Neuronal stem cell (in vitro differentiated cells): ENCODE measurements at regions not wholly inside any gene's neighbourhood (a gene's known extent, or its start where the extent isn't known, plus 50 kb on each side); places are given as distances from the start of the nearest gene placed in this dataset.

ENCODE experiments used
- DNase-seq: peaks from one replicate; pipeline ENCODE4 v3.0.0-alpha.2; 2013; ENCODE audit warnings: low spot score
- H2AFZ ChIP-seq: one replicate; pipeline ENCODE4 v1.6.1; 2013; ENCODE audit warnings: mild to moderate bottlenecking, low read length, inconsistent platforms
- H2AK5ac ChIP-seq: 2 replicates; pipeline ENCODE4 v1.6.1; 2013; ENCODE audit warnings: low read depth, mild to moderate bottlenecking, inconsistent platforms, low read length, moderate library complexity, mixed read lengths
- H2BK120ac ChIP-seq: 2 replicates; pipeline ENCODE4 v1.6.1; 2013; ENCODE audit warnings: low read depth, mild to moderate bottlenecking, inconsistent platforms, low read length, moderate library complexity, mixed read lengths
- H2BK12ac ChIP-seq: one replicate; pipeline ENCODE4 v1.6.1; 2013; ENCODE audit warnings: low read length, inconsistent platforms
- H2BK15ac ChIP-seq: 2 replicates; pipeline ENCODE4 v1.6.1; 2013; ENCODE audit warnings: mild to moderate bottlenecking, low read length, inconsistent platforms, mixed read lengths
- H2BK5ac ChIP-seq: one replicate; pipeline ENCODE4 v1.6.1; 2013; ENCODE audit warnings: inconsistent platforms, mild to moderate bottlenecking, low read length, moderate library complexity
- H3K14ac ChIP-seq: one replicate; pipeline ENCODE4 v1.6.1; 2013; ENCODE audit warnings: low read length, inconsistent platforms
- H3K18ac ChIP-seq: 2 replicates; pipeline ENCODE4 v1.6.1; 2013; ENCODE audit warnings: low read length, inconsistent platforms
- H3K23ac ChIP-seq: 2 replicates; pipeline ENCODE4 v1.6.1; 2013; ENCODE audit warnings: low read depth, mild to moderate bottlenecking, mixed read lengths, low read length, inconsistent platforms; ENCODE audit not compliant: poor library complexity
- H3K27ac ChIP-seq: replicated peaks from 3 replicates; pipeline ENCODE4 v1.5.1; 2013; ENCODE audit warnings: low read length, inconsistent platforms
- H3K27me3 ChIP-seq, 3 experiments: 2 replicates each; pipeline ENCODE4 v1.6.1; 2013; ENCODE audit warnings: low read length in 3 of 3, mild to moderate bottlenecking in 2 of 3, inconsistent platforms in 1 of 3, low read depth in 1 of 3, mixed read lengths in 1 of 3, moderate library complexity in 1 of 3; ENCODE audit not compliant: control insufficient read depth in 3 of 3, insufficient read depth in 3 of 3
- H3K36me3 ChIP-seq, 2 donors: replicated peaks in 1 of 2; 2 replicates each; pipeline ENCODE4 v1.6.1; 2013; ENCODE audit warnings: low read length in 2 of 2; ENCODE audit not compliant: control insufficient read depth in 2 of 2, insufficient read depth in 2 of 2
- H3K4ac ChIP-seq: 2 replicates; pipeline ENCODE4 v1.6.1; 2013; ENCODE audit warnings: inconsistent platforms, mild to moderate bottlenecking, low read length, moderate library complexity
- H3K4me1 ChIP-seq, 2 donors: 1 replicate in 1 of 2; 2 replicates in 1 of 2; pipeline ENCODE4 v1.6.1; 2013; ENCODE audit warnings: low read length in 2 of 2, low read depth in 1 of 2; ENCODE audit not compliant: control insufficient read depth in 2 of 2, insufficient read depth in 1 of 2
- H3K4me2 ChIP-seq: one replicate; pipeline ENCODE4 v1.6.1; 2013; ENCODE audit warnings: mild to moderate bottlenecking, low read length, inconsistent platforms; ENCODE audit not compliant: insufficient read depth, poor library complexity, severe bottlenecking
- H3K4me3 ChIP-seq, 2 donors: 2 replicates each; pipeline ENCODE4 v1.5.1; 2013; ENCODE audit warnings: low read length in 2 of 2, mild to moderate bottlenecking in 2 of 2, inconsistent platforms in 1 of 2, moderate library complexity in 1 of 2
- H3K79me1 ChIP-seq: one replicate; pipeline ENCODE4 v1.6.1; 2013; ENCODE audit warnings: low read depth, mild to moderate bottlenecking, inconsistent platforms, low read length, moderate library complexity
- H3K9ac ChIP-seq: one replicate; pipeline ENCODE4 v1.6.1; 2013; ENCODE audit warnings: mild to moderate bottlenecking, low read depth, low read length, inconsistent platforms; ENCODE audit not compliant: poor library complexity
- H3K9me3 ChIP-seq, 2 donors: replicated peaks in 1 of 2; 2 replicates each; pipeline versions ENCODE3 to v1.6.1; 2013; ENCODE audit warnings: low read length in 2 of 2, mild to moderate bottlenecking in 2 of 2, inconsistent platforms in 1 of 2, low read depth in 1 of 2, mixed read lengths in 1 of 2, moderate library complexity in 1 of 2; ENCODE audit not compliant: control insufficient read depth in 2 of 2, insufficient read depth in 1 of 2
- H4K8ac ChIP-seq: one replicate; pipeline ENCODE4 v1.6.1; 2013; ENCODE audit warnings: low read depth, mild to moderate bottlenecking, inconsistent platforms, low read length, moderate library complexity
- H4K91ac ChIP-seq: one replicate; pipeline ENCODE4 v1.6.1; 2013; ENCODE audit warnings: low read length, low read depth, mild to moderate bottlenecking, inconsistent platforms; ENCODE audit not compliant: poor library complexity
- WGBS, 2 donors: extraction: QIAGEN DNeasy Blood & Tissue Kit; methylation state at CpG; one replicate each; pipeline ENCODE4 v1.1.7; 2013; ENCODE audit warnings: missing lambda C conversion rate in 2 of 2, mixed read lengths in 1 of 2; ENCODE audit not compliant: insufficient read length in 2 of 2, insufficient replicate concordance in 1 of 2; ENCODE audit errors: extremely low coverage in 2 of 2; 5-methylcytosine and 5-hydroxymethylcytosine counted together

- H3K4me1 ChIP-seq: peaks cover 3 to 8% of the 10 kb centered on the region in 2 donors
- no peak overlapping the region for H3K4me2 ChIP-seq
- H2AFZ ChIP-seq: no peak overlapping the region
- no peak overlapping the region for H2BK12ac ChIP-seq
- no peak for DNase-seq
- H2BK120ac ChIP-seq: no peak overlapping the region
- H3K4ac ChIP-seq: no peak overlapping the region
- no peaks in the 10 kb centered on the region for H3K36me3 ChIP-seq
- no peaks in the 10 kb centered on the region for H3K27me3 ChIP-seq
- no peak overlapping the region for H3K14ac ChIP-seq
- H3K9me3 ChIP-seq: no peaks in the 10 kb centered on the region
- no peak overlapping the region for H3K27ac ChIP-seq
- H3K9ac ChIP-seq: no peak overlapping the region
- H2BK15ac ChIP-seq: no peak overlapping the region
- no peaks in the 10 kb centered on the region for H3K79me1 ChIP-seq
- no peak overlapping the region for H2BK5ac ChIP-seq
- whole genome bisulfite sequencing, 2 donors: no CpG with 5 or more reads among the region's 3 CpGs
- no peak overlapping the region for H3K4me3 ChIP-seq
- no peak overlapping the region for H3K23ac ChIP-seq
- H3K18ac ChIP-seq: no peak overlapping the region
- H4K91ac ChIP-seq: no peak overlapping the region
- H4K8ac ChIP-seq: no peak overlapping the region
- H2AK5ac ChIP-seq: no peak overlapping the region
These were observed 246.2 kb upstream of the NRSN1 start for GRCh38 chr6:23879816-23880215.

GRCh38 chr6:23890543-23891227, 235.3 kb upstream of the NRSN1 start:
- H2BK12ac ChIP-seq: no peak overlapping the region
- H3K4ac ChIP-seq: no peak overlapping the region
- H3K14ac ChIP-seq: no peak overlapping the region
- H3K9me3 ChIP-seq: peaks cover 0 to 1% of the 10 kb centered on the region in 2 donors
- no peak overlapping the region for H3K23ac ChIP-seq
- H3K79me1 ChIP-seq: no peaks in the 10 kb centered on the region
- no CpG with 5 or more reads among the region's 3 CpGs for WGBS, 2 donors
- no peak overlapping the region for H4K8ac ChIP-seq
- H3K4me1 ChIP-seq: no peaks in the 10 kb centered on the region
- H2BK120ac ChIP-seq: no peak overlapping the region
- no peak overlapping the region for H4K91ac ChIP-seq
- H3K36me3 ChIP-seq: no peaks in the 10 kb centered on the region
- H2AFZ ChIP-seq: no peak overlapping the region
- H3K9ac ChIP-seq: no peak overlapping the region
- H3K4me3 ChIP-seq: no peak overlapping the region
- no peak overlapping the region for H3K27ac ChIP-seq
- no peak overlapping the region for H2BK5ac ChIP-seq
- DNase-seq: no peak
- H3K4me2 ChIP-seq: no peak overlapping the region
- H3K18ac ChIP-seq: no peak overlapping the region
- H2AK5ac ChIP-seq: no peak overlapping the region
- no peak overlapping the region for H2BK15ac ChIP-seq
- no peaks in the 10 kb centered on the region for H3K27me3 ChIP-seq

GRCh38 chr6:23905133-23905815, 220.7 kb upstream of the NRSN1 start:
- Histone ChIP-seq H2BK12ac (no peak overlapping the region), H3K4me2 (no peak overlapping the region), H2BK15ac (no peak overlapping the region), H3K9me3 (no peaks in the 10 kb centered on the region), H3K79me1 (no peaks in the 10 kb centered on the region), H3K9ac (no peak overlapping the region), H3K23ac (no peak overlapping the region), H3K18ac (no peak overlapping the region), H3K27ac (no peak overlapping the region), H3K14ac (no peak overlapping the region), H3K4ac (no peak overlapping the region), H4K8ac (no peak overlapping the region), H2BK120ac (no peak overlapping the region), H2BK5ac (no peak overlapping the region), H3K36me3 (no peaks in the 10 kb centered on the region), H4K91ac (no peak overlapping the region), H2AK5ac (no peak overlapping the region), H3K4me3 (no peak overlapping the region), H3K27me3 (no peaks in the 10 kb centered on the region), H2AFZ (peak overlapping the region; percentile 39), H3K4me1 (peaks cover 0 to 8% of the 10 kb centered on the region in 2 donors)
- WGBS, 2 donors: no CpG with 5 or more reads among the region's 8 CpGs
- no peak for DNase-seq

DNA sequence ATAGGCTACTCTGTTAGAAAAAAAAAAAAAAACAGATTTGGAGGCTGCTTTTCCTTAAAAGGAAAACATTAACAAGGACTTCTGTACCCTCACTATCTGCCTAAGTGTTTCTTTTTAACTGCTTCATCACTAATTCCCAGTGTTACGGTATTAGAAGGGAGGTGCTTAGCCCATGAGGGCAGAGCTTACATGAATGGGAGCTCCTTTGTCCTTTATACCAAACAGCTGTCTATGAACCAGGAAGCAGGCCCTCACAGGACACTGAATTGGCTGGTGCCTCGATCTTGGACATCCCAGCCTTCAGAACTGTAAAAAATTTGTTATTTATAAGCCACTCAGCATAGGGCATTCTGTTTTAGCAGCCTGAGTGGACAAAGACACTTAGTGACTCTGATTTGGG, 215.6 kb upstream of the NRSN1 start:
- no peak overlapping the region for H2BK120ac ChIP-seq
- H3K4me1 ChIP-seq: no peaks in the 10 kb centered on the region
- no peak overlapping the region for H3K4me3 ChIP-seq
- H3K9me3 ChIP-seq: no peaks in the 10 kb centered on the region
- H3K36me3 ChIP-seq: no peaks in the 10 kb centered on the region
- no peaks in the 10 kb centered on the region for H3K27me3 ChIP-seq
- no peak overlapping the region for H3K9ac ChIP-seq
- H2BK5ac ChIP-seq: no peak overlapping the region
- H3K79me1 ChIP-seq: no peaks in the 10 kb centered on the region
- no peak overlapping the region for H3K4me2 ChIP-seq
- H2AK5ac ChIP-seq: no peak overlapping the region
- no peak overlapping the region for H2BK15ac ChIP-seq
- no peak for DNase-seq
- H4K91ac ChIP-seq: no peak overlapping the region
- no peak overlapping the region for H4K8ac ChIP-seq
- no peak overlapping the region for H3K27ac ChIP-seq
- H2AFZ ChIP-seq: peak overlapping the region; percentile 82
- H3K4ac ChIP-seq: no peak overlapping the region
- H2BK12ac ChIP-seq: no peak overlapping the region
- no peak overlapping the region for H3K14ac ChIP-seq
- no peak overlapping the region for H3K23ac ChIP-seq
- WGBS, 2 donors: no CpG with 5 or more reads among the region's 2 CpGs
- H3K18ac ChIP-seq: no peak overlapping the region
